Stimulated activated CD4-positive, alpha-beta T cell treated with anti-CD3 and anti-CD28 coated beads, Interleukin-12 subunit alpha, Interleukin-12 subunit beta, amount 100 ng/mL, for 4 hours (primary cell): ENCODE measurements at regions not wholly inside any gene's neighbourhood (a gene's known extent, or its start where the extent isn't known, plus 50 kb on each side); places are given as distances from the start of the nearest gene placed in this dataset.
A peak's percentile ranks its signal among the peaks of the same experiment; 100 is the strongest.
"Not testable (repeated sequence)": the region's sequence is repeated elsewhere in the genome, so short reads cannot be mapped to it uniquely, and the experiment has no call there.

ENCODE experiments used
- DNase-seq: peaks from one replicate; pipeline ENCODE4 v3.0.0-alpha.2; 2020

GRCh38 chr10:58066126-58066525 lies 201.6 kb downstream of the IPMK start:
- DNase-seq: no peak

- no peak for DNase-seq
Observed at GRCh38 chr10:58065529-58065815, 202.2 kb downstream of the IPMK start.

GRCh38 chr10:58064714-58065528 lies 202.8 kb downstream of the IPMK start:
- peak; percentile 2 for DNase-seq

- no peak for DNase-seq
Observed at GRCh38 chr10:58063861-58064480, 203.7 kb downstream of the IPMK start.

- DNase-seq: not testable (repeated sequence)
Observed at GRCh38 chr10:58058683-58059082, 209.0 kb downstream of the IPMK start.

GRCh38 chr10:58054881-58055280 lies 212.8 kb downstream of the IPMK start:
- no peak for DNase-seq

- DNase-seq: no peak
Observed at GRCh38 chr10:58052772-58053171, 214.9 kb downstream of the IPMK start.

GRCh38 chr10:58050575-58050974 lies 217.1 kb downstream of the IPMK start:
- DNase-seq: no peak

GRCh38 chr10:58048936-58049335 lies 218.8 kb downstream of the IPMK start:
- DNase-seq: no peak

- no peak for DNase-seq
Observed at GRCh38 chr10:58044072-58044471, 223.6 kb downstream of the IPMK start.

- DNase-seq: no peak
Observed at GRCh38 chr10:58041901-58042300, 225.8 kb downstream of the IPMK start.

- no peak for DNase-seq
Observed at GRCh38 chr10:58030208-58030607, 237.5 kb downstream of the IPMK start.

- DNase-seq: no peak
Observed at GRCh38 chr10:58028597-58029366, 238.9 kb downstream of the IPMK start.

- DNase-seq: no peak
Observed at GRCh38 chr10:58027426-58027825, 240.3 kb downstream of the IPMK start.

GRCh38 chr10:58026036-58026435 lies 241.7 kb downstream of the IPMK start:
- no peak for DNase-seq

- no peak for DNase-seq
Observed at GRCh38 chr10:58023341-58024073, 244.2 kb downstream of the IPMK start.

GRCh38 chr10:58019863-58020537 lies 247.7 kb downstream of the IPMK start:
- no peak for DNase-seq

GRCh38 chr10:58017719-58018367 lies 249.9 kb downstream of the IPMK start:
- no peak for DNase-seq

GRCh38 chr10:58016614-58017013 lies 251.1 kb downstream of the IPMK start:
- no peak for DNase-seq

- DNase-seq: no peak
Observed at GRCh38 chr10:58014436-58014835, 253.3 kb downstream of the IPMK start.

GRCh38 chr10:58013406-58013805 lies 254.3 kb downstream of the IPMK start:
- no peak for DNase-seq

- no peak for DNase-seq
Observed at GRCh38 chr10:58010073-58010702, 257.5 kb downstream of the IPMK start.
